ENCODE measurements at regions not wholly inside any gene's neighbourhood (a gene's known extent, or its start where the extent isn't known, plus 50 kb on each side); places are given as distances from the start of the nearest gene placed in this dataset.

DNA sequence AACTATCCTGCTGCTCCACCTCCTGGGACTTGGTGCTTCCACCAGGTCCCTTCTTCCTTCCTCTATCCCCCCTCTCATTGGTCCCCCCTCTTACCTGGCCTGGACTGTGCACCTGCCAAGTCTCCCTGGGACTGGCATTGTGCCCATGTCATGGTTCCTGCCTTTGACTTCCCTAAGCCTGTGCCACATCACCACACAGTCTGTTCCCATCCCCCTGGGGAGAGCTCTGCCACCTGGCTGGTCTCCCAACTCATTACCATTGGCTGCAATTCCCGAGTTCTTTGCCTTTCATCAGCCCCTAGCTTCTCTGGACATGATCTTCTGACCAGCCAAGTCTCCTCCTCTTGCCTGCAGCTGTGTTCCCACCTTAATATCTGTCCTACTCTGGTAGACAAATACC is 180.3 kb downstream of the SREK1 start:
- Histone ChIP-seq H3K27ac (ENCODE audit: low read depth, low read length) (no peak overlapping the region), H3K4me3 (ENCODE audit: low read length) (no peak overlapping the region), H3K36me3 (ENCODE audit: control insufficient read depth, low read length) (no peaks in the 10 kb centered on the region), H3K79me2 (ENCODE audit: control insufficient read depth, low read length) (no peaks in the 10 kb centered on the region), H3K4me1 (ENCODE audit: control insufficient read depth, low read length) (no peaks in the 10 kb centered on the region), H3K27me3 (ENCODE audit: control insufficient read depth, low read length) (no peaks in the 10 kb centered on the region), H3K4me2 (ENCODE audit: low read length) (no peak overlapping the region), H3F3A (ENCODE audit: control insufficient read depth, insufficient read depth) (no peaks in the 10 kb centered on the region), H3K9me2 (replicated peaks; ENCODE audit: control insufficient read depth, low read length) (no peaks in the 10 kb centered on the region), H4K20me1 (ENCODE audit: control insufficient read depth, insufficient read depth, low read depth, low read length) (no peaks in the 10 kb centered on the region), H3K9me3 (ENCODE audit: control insufficient read depth, insufficient read depth, low read length) (no peaks in the 10 kb centered on the region)
- TF ChIP-seq EZH2phosphoT487 (IDR thresholded peaks at IDR 0.05; ENCODE audit: borderline replicate concordance, low read length), result no peak
- TF ChIP-seq, protein P1, sequence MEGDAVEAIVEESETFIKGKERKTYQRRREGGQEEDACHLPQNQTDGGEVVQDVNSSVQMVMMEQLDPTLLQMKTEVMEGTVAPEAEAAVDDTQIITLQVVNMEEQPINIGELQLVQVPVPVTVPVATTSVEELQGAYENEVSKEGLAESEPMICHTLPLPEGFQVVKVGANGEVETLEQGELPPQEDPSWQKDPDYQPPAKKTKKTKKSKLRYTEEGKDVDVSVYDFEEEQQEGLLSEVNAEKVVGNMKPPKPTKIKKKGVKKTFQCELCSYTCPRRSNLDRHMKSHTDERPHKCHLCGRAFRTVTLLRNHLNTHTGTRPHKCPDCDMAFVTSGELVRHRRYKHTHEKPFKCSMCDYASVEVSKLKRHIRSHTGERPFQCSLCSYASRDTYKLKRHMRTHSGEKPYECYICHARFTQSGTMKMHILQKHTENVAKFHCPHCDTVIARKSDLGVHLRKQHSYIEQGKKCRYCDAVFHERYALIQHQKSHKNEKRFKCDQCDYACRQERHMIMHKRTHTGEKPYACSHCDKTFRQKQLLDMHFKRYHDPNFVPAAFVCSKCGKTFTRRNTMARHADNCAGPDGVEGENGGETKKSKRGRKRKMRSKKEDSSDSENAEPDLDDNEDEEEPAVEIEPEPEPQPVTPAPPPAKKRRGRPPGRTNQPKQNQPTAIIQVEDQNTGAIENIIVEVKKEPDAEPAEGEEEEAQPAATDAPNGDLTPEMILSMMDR (IDR thresholded peaks at IDR 0.05; ENCODE audit: low read depth, low read length, poor library complexity, severe bottlenecking), result no peak

DNA sequence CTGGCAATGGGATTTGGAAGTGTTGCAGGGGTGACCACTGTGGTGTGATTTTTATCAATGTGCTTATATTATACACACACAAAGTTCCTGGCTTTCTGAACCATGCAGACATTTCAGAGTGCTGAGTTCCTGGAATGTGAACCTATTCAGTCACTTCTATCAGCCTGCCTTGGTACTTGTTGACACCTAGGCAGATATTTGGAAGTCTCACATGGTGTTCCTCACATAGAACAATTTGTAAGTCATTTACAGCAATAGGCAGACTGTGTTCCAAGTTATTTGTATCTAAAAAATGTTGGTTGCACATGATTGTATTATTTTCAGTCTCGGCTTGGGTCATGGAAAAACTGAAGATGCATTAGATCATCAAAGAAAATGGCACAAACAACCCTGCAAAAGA is 182.2 kb downstream of the SREK1 start:
- Histone ChIP-seq H3K4me1 (ENCODE audit: control insufficient read depth, low read length) (no peaks in the 10 kb centered on the region), H3K27ac (ENCODE audit: low read depth, low read length) (no peak overlapping the region), H3K4me2 (ENCODE audit: low read length) (no peak overlapping the region), H3F3A (ENCODE audit: control insufficient read depth, insufficient read depth) (no peaks in the 10 kb centered on the region), H3K9me2 (replicated peaks; ENCODE audit: control insufficient read depth, low read length) (no peaks in the 10 kb centered on the region), H4K20me1 (ENCODE audit: control insufficient read depth, insufficient read depth, low read depth, low read length) (no peaks in the 10 kb centered on the region), H3K4me3 (ENCODE audit: low read length) (no peak overlapping the region), H3K79me2 (ENCODE audit: control insufficient read depth, low read length) (no peaks in the 10 kb centered on the region), H3K36me3 (ENCODE audit: control insufficient read depth, low read length) (no peaks in the 10 kb centered on the region), H3K27me3 (ENCODE audit: control insufficient read depth, low read length) (no peaks in the 10 kb centered on the region), H3K9me3 (ENCODE audit: control insufficient read depth, insufficient read depth, low read length) (no peaks in the 10 kb centered on the region)
- TF ChIP-seq EZH2phosphoT487 (IDR thresholded peaks at IDR 0.05; ENCODE audit: borderline replicate concordance, low read length), result no peak
- TF ChIP-seq, protein P1 (IDR thresholded peaks at IDR 0.05; ENCODE audit: low read depth, low read length, poor library complexity, severe bottlenecking), result no peak

- TF ChIP-seq EZH2phosphoT487 (IDR thresholded peaks at IDR 0.05; ENCODE audit: borderline replicate concordance, low read length), result no peak
- TF ChIP-seq, protein P1 (IDR thresholded peaks at IDR 0.05; ENCODE audit: low read depth, low read length, poor library complexity, severe bottlenecking), result no peak
- no peaks in the 10 kb centered on the region for H3K27me3 ChIP-seq (ENCODE audit: control insufficient read depth, low read length)
These were observed 182.9 kb downstream of the SREK1 start for GRCh38 chr5:66327008-66327407.

DNA sequence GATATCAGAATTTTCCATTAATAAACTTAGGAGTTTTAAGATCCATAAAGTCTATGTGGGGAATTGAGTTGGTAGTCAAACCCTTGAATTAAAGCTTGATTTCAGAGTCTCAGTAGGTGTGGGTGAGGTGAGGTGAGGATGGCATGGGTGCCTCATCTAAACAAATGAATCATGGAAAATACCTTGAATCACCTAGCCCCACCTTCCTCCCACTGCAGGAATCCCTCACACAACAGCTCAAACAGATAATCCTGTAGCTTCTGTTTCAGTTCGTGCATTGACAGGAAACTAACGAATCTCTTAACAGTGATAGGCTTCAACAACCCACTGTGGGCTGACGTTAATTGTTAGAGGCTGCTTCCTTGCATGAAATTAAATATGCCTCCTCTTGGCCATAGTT is 185.0 kb downstream of the SREK1 start:
- H3K79me2 ChIP-seq (ENCODE audit: control insufficient read depth, low read length), result no peaks in the 10 kb centered on the region
- no peaks in the 10 kb centered on the region for H3K4me1 ChIP-seq (ENCODE audit: control insufficient read depth, low read length)
- H3F3A ChIP-seq (ENCODE audit: control insufficient read depth, insufficient read depth), result no peaks in the 10 kb centered on the region
- TF ChIP-seq EZH2phosphoT487 (IDR thresholded peaks at IDR 0.05; ENCODE audit: borderline replicate concordance, low read length), result no peak
- TF ChIP-seq, protein P1 (IDR thresholded peaks at IDR 0.05; ENCODE audit: low read depth, low read length, poor library complexity, severe bottlenecking), result no peak
- H3K9me2 ChIP-seq (replicated peaks; ENCODE audit: control insufficient read depth, low read length), result no peaks in the 10 kb centered on the region
- no peak overlapping the region for H3K27ac ChIP-seq (ENCODE audit: low read depth, low read length)
- no peaks in the 10 kb centered on the region for H3K9me3 ChIP-seq (ENCODE audit: control insufficient read depth, insufficient read depth, low read length)
- no peak overlapping the region for H3K4me2 ChIP-seq (ENCODE audit: low read length)
- no peaks in the 10 kb centered on the region for H3K36me3 ChIP-seq (ENCODE audit: control insufficient read depth, low read length)
- H4K20me1 ChIP-seq (ENCODE audit: control insufficient read depth, insufficient read depth, low read depth, low read length), result no peaks in the 10 kb centered on the region
- H3K4me3 ChIP-seq (ENCODE audit: low read length), result no peak overlapping the region
- H3K27me3 ChIP-seq (ENCODE audit: control insufficient read depth, low read length), result no peaks in the 10 kb centered on the region

More at GRCh38 chr5:66327008-66327407, 182.9 kb downstream of the SREK1 start:
- H3F3A ChIP-seq (ENCODE audit: control insufficient read depth, insufficient read depth), result no peaks in the 10 kb centered on the region
- H3K36me3 ChIP-seq (ENCODE audit: control insufficient read depth, low read length), result no peaks in the 10 kb centered on the region
- no peak overlapping the region for H3K4me2 ChIP-seq (ENCODE audit: low read length)
- H3K79me2 ChIP-seq (ENCODE audit: control insufficient read depth, low read length), result no peaks in the 10 kb centered on the region
- no peaks in the 10 kb centered on the region for H3K9me3 ChIP-seq (ENCODE audit: control insufficient read depth, insufficient read depth, low read length)
- no peak overlapping the region for H3K27ac ChIP-seq (ENCODE audit: low read depth, low read length)
- no peak overlapping the region for H3K4me3 ChIP-seq (ENCODE audit: low read length)
- H3K4me1 ChIP-seq (ENCODE audit: control insufficient read depth, low read length), result no peaks in the 10 kb centered on the region
- no peaks in the 10 kb centered on the region for H4K20me1 ChIP-seq (ENCODE audit: control insufficient read depth, insufficient read depth, low read depth, low read length)
- H3K9me2 ChIP-seq (replicated peaks; ENCODE audit: control insufficient read depth, low read length), result no peaks in the 10 kb centered on the region

Measured in DOHH2 (cell line).